T-cell (primary cell): ENCODE measurements at regions not wholly inside any gene's neighbourhood (a gene's known extent, or its start where the extent isn't known, plus 50 kb on each side); places are given as distances from the start of the nearest gene placed in this dataset.

ENCODE experiments used
- ATAC-seq, 4 experiments: fragments of 200-7000 bp in 3 of 4; fragments of 150-1000 bp in 1 of 4; cut with Tn5 transposase; replicated peaks in 1 of 4; 1 replicate in 3 of 4; 2 replicates in 1 of 4; pipeline ENCODE4 v1.10.0; 2021; ENCODE audit warnings: moderate library complexity in 3 of 4, mild to moderate bottlenecking in 2 of 4, moderate number of reproducible peaks in 1 of 4
- CTCF ChIA-PET, 2 donors: fragments of 300-600 bp; sonication (Branson Sonifier 250); formaldehyde crosslinking; loops; one replicate each; lab custom pipeline; 2022; ENCODE audit warnings: antibody characterized with exemption in 2 of 2; lab: Charles Lee
- POLR2A ChIA-PET, 2 donors: fragments of 300-600 bp; sonication (Branson Sonifier 250); formaldehyde crosslinking; loops; one replicate each; lab custom pipeline; 2022; ENCODE audit warnings: antibody characterized with exemption in 2 of 2; lab: Charles Lee
- DNase-seq, 35 experiments: peaks; one replicate each; pipeline versions ENCODE4 v3.0.0 to v3.0.0-alpha.2; 2013 to 2023
- H3K27ac ChIP-seq: one replicate; pipeline ENCODE4 v1.5.1; 2013; ENCODE audit warnings: low read length
- H3K27me3 ChIP-seq, 2 experiments: replicated peaks in 1 of 2; 1 replicate in 1 of 2; 2 replicates in 1 of 2; pipeline versions ENCODE4 v1.6.1 to v1.7.0; 2013; ENCODE audit warnings: low read length in 1 of 2, mixed read lengths in 1 of 2; ENCODE audit not compliant: control insufficient read depth in 2 of 2, insufficient read depth in 2 of 2; ENCODE audit errors: extremely low read depth in 1 of 2
- H3K36me3 ChIP-seq, 2 donors: 1 replicate in 1 of 2; 2 replicates in 1 of 2; pipeline versions ENCODE4 v1.6.1 to v1.7.0; 2013; ENCODE audit warnings: low read length in 1 of 2; ENCODE audit not compliant: control insufficient read depth in 2 of 2, insufficient read depth in 1 of 2; ENCODE audit errors: extremely low read depth in 1 of 2
- H3K4me1 ChIP-seq, 2 experiments: 1 replicate in 1 of 2; 2 replicates in 1 of 2; pipeline versions ENCODE4 v1.6.1 to v1.7.0; 2013; ENCODE audit warnings: low read length in 2 of 2, mixed read lengths in 1 of 2; ENCODE audit not compliant: insufficient read depth in 2 of 2, control insufficient read depth in 1 of 2; ENCODE audit errors: extremely low read depth in 1 of 2
- H3K4me3 ChIP-seq, 2 donors: 1 replicate in 1 of 2; 2 replicates in 1 of 2; pipeline versions ENCODE4 v1.5.1 to v1.7.0; 2013; ENCODE audit warnings: mild to moderate bottlenecking in 2 of 2, low read length in 1 of 2, moderate library complexity in 1 of 2; ENCODE audit not compliant: control insufficient read depth in 1 of 2; ENCODE audit errors: extremely low read depth in 1 of 2
- H3K9me3 ChIP-seq: 2 replicates; pipeline ENCODE4 v1.7.0; 2013
- H3K27ac Mint-ChIP-seq, 2 donors: one replicate each; pipeline ENCODE4 v1.8.0; 2020 to 2021; ENCODE audit warnings: mild to moderate bottlenecking in 2 of 2, mixed read lengths in 2 of 2
- H3K27me3 Mint-ChIP-seq, 2 donors: one replicate each; pipeline ENCODE4 v1.8.0; 2021 to 2022; ENCODE audit warnings: mixed read lengths in 2 of 2
- H3K36me3 Mint-ChIP-seq: one replicate; pipeline ENCODE4 v1.8.0; 2021; ENCODE audit warnings: mixed read lengths
- H3K4me1 Mint-ChIP-seq, 3 donors: one replicate each; pipeline ENCODE4 v1.8.0; 2020 to 2022; ENCODE audit warnings: mixed read lengths in 3 of 3, mild to moderate bottlenecking in 1 of 3
- H3K4me3 Mint-ChIP-seq, 3 donors: one replicate each; pipeline ENCODE4 v1.8.0; 2020 to 2022; ENCODE audit warnings: mild to moderate bottlenecking in 3 of 3, mixed read lengths in 3 of 3, moderate library complexity in 3 of 3
- H3K9me3 Mint-ChIP-seq, 3 donors: one replicate each; pipeline ENCODE4 v1.8.0; 2020 to 2022; ENCODE audit warnings: mixed read lengths in 3 of 3
- WGBS: methylation state at CpG from one replicate; pipeline ENCODE4 v1.1.5; 2013; ENCODE audit warnings: missing lambda C conversion rate; ENCODE audit not compliant: insufficient coverage; 5-methylcytosine and 5-hydroxymethylcytosine counted together

DNA sequence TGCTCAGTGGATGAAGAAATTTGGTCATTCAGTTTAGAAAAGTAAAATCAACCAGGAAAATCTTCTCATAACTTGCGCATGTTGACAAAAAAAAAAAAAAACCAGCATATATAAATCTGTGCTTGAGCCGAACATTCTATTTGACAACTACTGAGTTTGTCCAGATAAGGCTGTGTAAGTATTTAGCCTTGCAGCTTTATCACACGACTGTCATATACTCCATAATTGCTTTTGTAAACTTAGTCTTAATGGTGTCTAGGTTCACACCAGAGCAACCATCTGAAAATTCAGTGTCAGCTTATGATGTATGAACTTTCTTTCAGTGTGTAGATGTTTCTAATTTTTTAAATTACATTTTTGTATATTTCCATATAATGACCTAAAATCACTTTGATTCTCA, 1173.8 kb upstream of the TMPRSS15 start:
- no CpG with 5 or more reads among the region's 3 CpGs for WGBS

DNA sequence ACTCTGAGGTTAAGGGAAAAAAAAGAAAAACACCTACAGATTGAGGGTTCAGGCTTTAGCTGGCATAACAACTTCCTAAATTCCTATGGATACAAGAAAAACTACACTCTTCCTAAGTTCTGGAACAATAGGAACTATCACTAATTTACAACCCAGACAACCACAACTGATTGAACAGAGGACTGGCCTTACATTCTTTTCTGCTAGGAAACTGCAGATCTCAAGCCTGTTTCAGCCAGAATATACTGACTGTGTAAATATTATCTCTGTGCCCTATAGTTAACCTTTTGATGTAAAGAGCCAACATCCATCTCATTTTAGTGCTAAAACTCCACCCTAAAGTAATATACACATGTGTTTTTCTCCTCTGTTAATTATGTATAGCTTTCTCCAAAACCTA, 1186.5 kb upstream of the TMPRSS15 start:
- Histone ChIP-seq H3K27ac (no peak overlapping the region), H3K4me3 (no peak overlapping the region), H3K36me3 (no peaks in the 10 kb centered on the region), H3K27me3 (no peaks in the 10 kb centered on the region), H3K4me1 (no peaks in the 10 kb centered on the region), H3K9me3 (no peaks in the 10 kb centered on the region)
- Mint-ChIP-seq H3K4me1 (no peaks in the 10 kb centered on the region), H3K36me3 (no peaks in the 10 kb centered on the region), H3K27me3 (no peaks in the 10 kb centered on the region), H3K27ac (no peak overlapping the region), H3K4me3 (no peak overlapping the region), H3K9me3 (peaks cover 5 to 14% (median 6%) of the 10 kb centered on the region in 3 donors)
- ChIA-PET POLR2A (no interaction called here), CTCF (no interaction called here)
- ATAC-seq, result no peak
- no peak for DNase-seq

More for the DNA sequence above, 1173.8 kb upstream of the TMPRSS15 start:
- H3K4me3 Mint-ChIP-seq, result no peak overlapping the region
- H3K27me3 Mint-ChIP-seq, result no peaks in the 10 kb centered on the region
- no peaks in the 10 kb centered on the region for H3K4me1 Mint-ChIP-seq
- ChIA-PET POLR2A (no interaction called here), CTCF (no interaction called here)
- H3K4me1 ChIP-seq, result no peaks in the 10 kb centered on the region
- no peak overlapping the region for H3K27ac Mint-ChIP-seq
- peaks cover 1 to 12% (median 3%) of the 10 kb centered on the region in 3 donors for H3K9me3 Mint-ChIP-seq
- DNase-seq (no peak), ATAC-seq (no peak)
- H3K9me3 ChIP-seq, result no peaks in the 10 kb centered on the region
- no peaks in the 10 kb centered on the region for H3K36me3 ChIP-seq
- H3K4me3 ChIP-seq, result no peak overlapping the region
- no peak overlapping the region for H3K27ac ChIP-seq
- H3K27me3 ChIP-seq, result no peaks in the 10 kb centered on the region
- H3K36me3 Mint-ChIP-seq, result no peaks in the 10 kb centered on the region

DNA sequence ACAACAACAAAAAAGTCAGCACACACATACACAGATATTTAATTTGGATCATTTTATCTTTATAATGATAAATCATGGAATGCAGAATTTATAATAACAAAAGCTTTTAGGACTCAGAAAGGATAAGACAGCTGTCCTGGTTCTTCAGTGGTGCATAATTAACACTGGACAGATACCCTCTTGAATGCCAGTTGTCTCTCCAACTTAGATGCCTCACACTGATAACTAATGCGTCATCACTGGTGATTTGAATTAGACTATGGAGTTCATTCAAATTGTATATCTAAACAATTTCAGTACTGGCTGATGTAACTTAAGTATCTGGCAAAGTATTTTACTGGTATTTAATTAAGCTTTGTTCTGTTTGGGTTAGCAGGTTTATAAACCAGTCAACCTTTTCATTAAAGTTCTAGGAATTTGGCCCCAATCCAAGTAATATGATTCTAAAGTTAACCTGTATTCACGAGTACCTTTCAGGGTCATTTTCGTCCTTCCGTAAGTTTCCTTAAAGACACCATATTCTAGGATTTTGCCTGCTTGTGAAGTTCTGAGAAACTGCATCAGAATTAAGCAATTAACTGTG, 1199.5 kb upstream of the TMPRSS15 start:
- Histone ChIP-seq H3K27ac (no peak overlapping the region), H3K9me3 (no peaks in the 10 kb centered on the region), H3K27me3 (no peaks in the 10 kb centered on the region), H3K4me1 (no peaks in the 10 kb centered on the region), H3K36me3 (no peaks in the 10 kb centered on the region), H3K4me3 (no peak overlapping the region)
- Mint-ChIP-seq H3K4me1 (no peaks in the 10 kb centered on the region), H3K9me3 (peaks cover 0 to 5% (median 3%) of the 10 kb centered on the region in 3 donors), H3K27ac (no peak overlapping the region), H3K4me3 (no peak overlapping the region), H3K27me3 (no peaks in the 10 kb centered on the region), H3K36me3 (no peaks in the 10 kb centered on the region)
- ATAC-seq (no peak), DNase-seq (no peak)
- WGBS, result no CpG with 5 or more reads among the region's 4 CpGs
- ChIA-PET CTCF (no interaction called here), POLR2A (no interaction called here)

DNA sequence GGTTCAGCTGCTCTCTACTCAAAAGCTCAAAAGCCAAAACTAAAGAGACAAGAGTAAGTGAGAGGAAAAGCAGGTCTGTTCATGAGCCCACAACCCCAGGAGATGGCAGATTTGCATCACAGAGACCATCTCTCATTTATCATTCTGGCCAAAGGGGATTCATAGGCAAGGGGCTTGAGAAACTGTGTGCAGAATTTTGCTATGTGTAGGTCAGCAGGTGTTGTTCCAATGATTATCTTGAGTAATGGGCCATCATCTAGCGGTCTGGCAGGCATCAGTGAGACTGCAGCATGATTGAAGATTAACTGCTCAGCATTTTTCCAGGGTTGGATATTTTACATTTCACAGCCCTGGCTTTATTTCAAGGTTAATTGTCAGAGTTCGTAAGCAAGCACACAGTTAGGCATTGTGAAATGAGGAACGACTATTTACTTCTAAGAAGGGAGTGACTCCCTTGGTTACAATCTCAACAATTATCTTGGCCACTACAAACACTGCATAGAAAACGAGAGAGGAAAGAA, 1204.6 kb upstream of the TMPRSS15 start:
- CTCF ChIA-PET, result no interaction called here

DNA sequence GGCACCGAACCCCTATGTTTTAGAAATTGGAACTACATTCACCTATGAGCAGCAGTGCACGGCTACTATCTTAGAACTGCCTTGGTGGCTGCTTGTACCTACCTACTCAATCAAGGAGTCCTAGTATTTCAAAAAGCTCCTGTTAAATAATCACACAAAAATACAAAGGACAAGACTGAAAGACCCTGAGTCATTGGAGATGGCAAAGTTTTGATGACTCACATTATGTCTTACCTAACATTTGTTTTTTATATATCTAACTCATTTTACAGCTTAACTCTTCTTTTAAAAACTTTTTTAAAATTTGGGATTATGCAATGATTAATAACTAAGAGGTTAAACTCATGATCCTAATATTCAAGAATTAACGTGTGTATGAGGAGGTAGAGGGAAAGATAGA, 1206.0 kb upstream of the TMPRSS15 start:
- Mint-ChIP-seq H3K9me3 (peaks cover 0 to 8% (median 6%) of the 10 kb centered on the region in 3 donors), H3K27me3 (no peaks in the 10 kb centered on the region), H3K4me3 (no peak overlapping the region), H3K4me1 (no peaks in the 10 kb centered on the region), H3K36me3 (no peaks in the 10 kb centered on the region), H3K27ac (no peak overlapping the region)
- POLR2A ChIA-PET, result no interaction called here
- CTCF ChIA-PET, result no interaction called here
- ATAC-seq (no peak), DNase-seq (no peak)
- WGBS, result 83% methylated on average over 2 of the region's 3 CpGs
- Histone ChIP-seq H3K36me3 (no peaks in the 10 kb centered on the region), H3K4me1 (no peaks in the 10 kb centered on the region), H3K9me3 (no peaks in the 10 kb centered on the region), H3K4me3 (no peak overlapping the region), H3K27ac (no peak overlapping the region), H3K27me3 (no peaks in the 10 kb centered on the region)

More for the DNA sequence above, 1204.6 kb upstream of the TMPRSS15 start:
- POLR2A ChIA-PET, result no interaction called here
- no peaks in the 10 kb centered on the region for H3K4me1 Mint-ChIP-seq
- Histone ChIP-seq H3K27ac (no peak overlapping the region), H3K9me3 (no peaks in the 10 kb centered on the region), H3K27me3 (no peaks in the 10 kb centered on the region), H3K4me1 (no peaks in the 10 kb centered on the region), H3K4me3 (no peak overlapping the region), H3K36me3 (no peaks in the 10 kb centered on the region)
- H3K9me3 Mint-ChIP-seq, result peaks cover 0 to 8% (median 0%) of the 10 kb centered on the region in 3 donors
- no peak for DNase-seq
- no peaks in the 10 kb centered on the region for H3K27me3 Mint-ChIP-seq
- no peaks in the 10 kb centered on the region for H3K36me3 Mint-ChIP-seq
- 55% methylated on average over 1 of the region's 4 CpGs for WGBS
- ATAC-seq, result no peak
- H3K4me3 Mint-ChIP-seq, result no peak overlapping the region
- no peak overlapping the region for H3K27ac Mint-ChIP-seq

DNA sequence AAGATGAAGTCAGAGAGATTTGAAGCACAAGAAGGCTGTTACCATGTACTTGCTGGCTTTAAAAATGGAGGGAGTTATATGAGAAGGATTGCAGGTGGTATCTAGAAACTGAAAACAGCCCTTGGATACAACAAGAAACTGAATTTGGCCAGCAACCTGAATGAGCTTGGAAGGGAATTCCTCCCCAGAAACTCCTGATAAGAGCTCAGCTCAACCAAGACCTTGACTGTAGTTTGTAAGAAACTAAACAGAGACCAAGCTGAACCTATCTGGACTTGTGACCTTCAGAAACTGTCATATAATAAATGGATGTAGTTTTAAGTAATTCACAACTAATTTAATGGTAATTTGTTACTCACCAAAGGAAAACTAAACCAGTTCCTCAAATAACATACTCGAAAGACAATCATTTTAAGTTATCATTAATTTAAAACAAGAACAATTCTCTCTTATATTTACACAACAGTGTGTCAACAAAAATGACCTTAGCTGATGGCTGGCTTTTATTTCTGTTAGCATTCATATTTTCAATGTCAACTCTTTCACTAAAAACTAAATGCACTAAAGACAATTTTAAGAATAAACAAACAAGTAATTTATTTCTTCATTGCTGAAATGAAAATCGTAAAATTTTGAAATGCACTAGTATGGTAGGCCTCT, 1218.4 kb upstream of the TMPRSS15 start:
- ChIA-PET POLR2A (no interaction called here), CTCF (no interaction called here)
- Mint-ChIP-seq H3K9me3 (peaks cover 12 to 22% (median 13%) of the 10 kb centered on the region in 3 donors), H3K4me1 (no peaks in the 10 kb centered on the region), H3K4me3 (no peak overlapping the region), H3K36me3 (no peaks in the 10 kb centered on the region), H3K27me3 (no peaks in the 10 kb centered on the region), H3K27ac (no peak overlapping the region)
- Histone ChIP-seq H3K4me3 (no peak overlapping the region), H3K27me3 (no peaks in the 10 kb centered on the region), H3K27ac (no peak overlapping the region), H3K9me3 (no peaks in the 10 kb centered on the region), H3K4me1 (no peaks in the 10 kb centered on the region), H3K36me3 (no peaks in the 10 kb centered on the region)
- WGBS, result 80% methylated on average over 1 of the region's 2 CpGs
- DNase-seq (no peak), ATAC-seq (no peak)
